ENCODE measurements at regions not wholly inside any gene's neighbourhood (a gene's known extent, or its start where the extent isn't known, plus 50 kb on each side); places are given as distances from the start of the nearest gene placed in this dataset.

DNA sequence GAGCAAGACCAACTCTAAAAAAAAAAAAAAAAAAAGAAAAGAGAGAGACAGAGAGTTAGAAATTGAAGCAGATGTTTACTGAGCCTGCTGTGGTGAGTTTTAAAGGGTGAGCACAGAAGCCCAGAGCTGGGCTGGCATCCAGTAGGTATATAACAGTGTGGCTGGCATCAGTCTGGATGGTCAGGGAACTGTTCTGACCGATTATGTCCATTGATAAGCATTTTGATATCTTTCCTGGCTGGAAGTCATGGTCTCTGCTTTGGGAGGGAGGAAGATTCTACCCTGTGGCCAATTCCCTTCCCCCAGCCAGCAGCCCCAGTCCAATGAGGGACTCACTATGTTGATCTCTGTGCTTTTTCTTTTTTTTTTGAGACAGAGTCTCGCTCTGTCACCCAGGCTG lies 65.2 kb upstream of the PODXL start:
- TF ChIP-seq, protein P1, sequence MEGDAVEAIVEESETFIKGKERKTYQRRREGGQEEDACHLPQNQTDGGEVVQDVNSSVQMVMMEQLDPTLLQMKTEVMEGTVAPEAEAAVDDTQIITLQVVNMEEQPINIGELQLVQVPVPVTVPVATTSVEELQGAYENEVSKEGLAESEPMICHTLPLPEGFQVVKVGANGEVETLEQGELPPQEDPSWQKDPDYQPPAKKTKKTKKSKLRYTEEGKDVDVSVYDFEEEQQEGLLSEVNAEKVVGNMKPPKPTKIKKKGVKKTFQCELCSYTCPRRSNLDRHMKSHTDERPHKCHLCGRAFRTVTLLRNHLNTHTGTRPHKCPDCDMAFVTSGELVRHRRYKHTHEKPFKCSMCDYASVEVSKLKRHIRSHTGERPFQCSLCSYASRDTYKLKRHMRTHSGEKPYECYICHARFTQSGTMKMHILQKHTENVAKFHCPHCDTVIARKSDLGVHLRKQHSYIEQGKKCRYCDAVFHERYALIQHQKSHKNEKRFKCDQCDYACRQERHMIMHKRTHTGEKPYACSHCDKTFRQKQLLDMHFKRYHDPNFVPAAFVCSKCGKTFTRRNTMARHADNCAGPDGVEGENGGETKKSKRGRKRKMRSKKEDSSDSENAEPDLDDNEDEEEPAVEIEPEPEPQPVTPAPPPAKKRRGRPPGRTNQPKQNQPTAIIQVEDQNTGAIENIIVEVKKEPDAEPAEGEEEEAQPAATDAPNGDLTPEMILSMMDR (IDR thresholded peaks at IDR 0.05) = no peak
- TF ChIP-seq EP300 (IDR thresholded peaks at IDR 0.05) = no peak
